GM12874 (cell line): ENCODE measurements at regions not wholly inside any gene's neighbourhood (a gene's known extent, or its start where the extent isn't known, plus 50 kb on each side); places are given as distances from the start of the nearest gene placed in this dataset.

ENCODE experiments used
- TF ChIP-seq, protein P1 (sequence below): IDR thresholded peaks from 2 replicates; pipeline ENCODE4 v1.5.1; 2011; ENCODE audit warnings: low read depth, mild to moderate bottlenecking, control low read depth, low read length, moderate library complexity; ENCODE audit not compliant: insufficient read depth

DNA sequence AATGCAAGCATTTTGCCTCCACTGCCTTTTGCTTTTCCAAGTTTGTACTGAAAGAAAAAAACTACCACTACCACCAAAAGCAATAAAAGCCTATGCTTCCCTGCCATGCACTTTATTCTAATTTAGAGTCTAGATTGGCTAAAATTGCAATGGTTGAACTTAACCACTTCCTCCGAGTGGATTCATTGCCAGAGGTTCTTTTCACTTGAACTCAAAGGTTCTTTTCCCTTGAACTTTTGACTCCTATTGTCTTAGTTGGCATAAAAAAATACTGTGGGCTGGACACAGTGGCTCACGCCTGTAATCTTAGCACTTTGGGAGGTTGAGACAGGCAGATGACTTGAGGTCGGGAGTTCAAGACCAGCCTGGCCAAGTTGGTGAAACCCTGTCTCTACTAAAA lies 319.8 kb upstream of the GOT2 start:
- TF ChIP-seq, protein P1, sequence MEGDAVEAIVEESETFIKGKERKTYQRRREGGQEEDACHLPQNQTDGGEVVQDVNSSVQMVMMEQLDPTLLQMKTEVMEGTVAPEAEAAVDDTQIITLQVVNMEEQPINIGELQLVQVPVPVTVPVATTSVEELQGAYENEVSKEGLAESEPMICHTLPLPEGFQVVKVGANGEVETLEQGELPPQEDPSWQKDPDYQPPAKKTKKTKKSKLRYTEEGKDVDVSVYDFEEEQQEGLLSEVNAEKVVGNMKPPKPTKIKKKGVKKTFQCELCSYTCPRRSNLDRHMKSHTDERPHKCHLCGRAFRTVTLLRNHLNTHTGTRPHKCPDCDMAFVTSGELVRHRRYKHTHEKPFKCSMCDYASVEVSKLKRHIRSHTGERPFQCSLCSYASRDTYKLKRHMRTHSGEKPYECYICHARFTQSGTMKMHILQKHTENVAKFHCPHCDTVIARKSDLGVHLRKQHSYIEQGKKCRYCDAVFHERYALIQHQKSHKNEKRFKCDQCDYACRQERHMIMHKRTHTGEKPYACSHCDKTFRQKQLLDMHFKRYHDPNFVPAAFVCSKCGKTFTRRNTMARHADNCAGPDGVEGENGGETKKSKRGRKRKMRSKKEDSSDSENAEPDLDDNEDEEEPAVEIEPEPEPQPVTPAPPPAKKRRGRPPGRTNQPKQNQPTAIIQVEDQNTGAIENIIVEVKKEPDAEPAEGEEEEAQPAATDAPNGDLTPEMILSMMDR: no peak

DNA sequence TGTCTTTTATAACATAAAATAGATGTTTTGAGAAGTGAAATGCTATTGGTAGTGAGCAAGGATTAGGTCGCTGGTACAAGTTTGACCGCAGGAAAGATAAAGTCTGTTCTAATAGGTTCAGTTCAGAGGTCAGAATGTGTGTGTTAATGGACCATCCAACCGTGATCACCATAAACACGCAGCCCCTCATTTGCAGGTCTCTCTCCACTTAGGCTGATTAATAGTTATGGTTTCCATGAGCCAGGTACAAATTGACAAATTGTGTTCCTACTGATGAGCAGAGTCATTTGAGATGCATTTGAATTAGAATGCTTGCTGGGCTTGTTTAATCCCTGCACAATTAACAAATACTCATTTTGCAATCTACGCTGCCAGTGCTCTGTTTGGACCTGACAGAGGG lies 318.1 kb upstream of the GOT2 start:
- TF ChIP-seq, protein P1: no peak

DNA sequence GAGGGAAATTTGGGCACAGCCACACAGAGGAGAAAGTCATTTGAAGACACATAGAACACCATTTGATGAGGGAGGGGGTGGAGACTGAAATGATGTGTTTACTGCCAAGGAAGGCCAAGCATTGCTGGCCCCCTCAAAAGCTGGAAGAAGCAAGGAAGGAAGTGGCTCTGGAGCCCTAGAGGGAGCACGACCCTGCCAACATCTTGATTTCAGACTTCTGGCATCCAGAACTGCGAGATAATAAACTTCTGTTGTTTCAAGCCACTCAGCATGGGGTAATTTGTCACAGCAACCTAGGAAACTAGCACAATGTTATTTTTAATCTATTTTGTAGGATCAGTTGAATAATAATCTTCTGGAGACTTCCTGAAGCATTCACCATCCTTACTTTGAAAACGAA lies 314.8 kb upstream of the GOT2 start:
- TF ChIP-seq, protein P1: no peak

DNA sequence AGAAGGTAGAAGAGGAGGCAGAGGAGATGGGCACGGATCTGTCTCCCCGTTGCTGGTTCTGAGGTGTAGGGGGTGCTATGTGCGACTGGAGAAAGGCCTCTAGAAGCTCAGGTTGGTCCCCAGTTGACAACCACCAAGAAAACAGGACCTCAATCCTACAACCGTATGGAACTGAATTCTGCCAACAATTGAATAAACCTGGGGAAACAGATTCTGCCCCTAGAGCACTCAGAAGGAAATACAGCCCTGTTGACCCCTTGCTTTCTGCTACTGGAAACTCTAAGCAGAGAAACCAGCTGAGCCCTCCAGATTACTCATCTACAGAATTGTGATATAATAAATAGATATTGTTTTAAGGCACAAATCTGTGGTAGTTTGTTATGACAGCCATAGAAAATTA lies 313.0 kb upstream of the GOT2 start:
- TF ChIP-seq, protein P1: no peak

DNA sequence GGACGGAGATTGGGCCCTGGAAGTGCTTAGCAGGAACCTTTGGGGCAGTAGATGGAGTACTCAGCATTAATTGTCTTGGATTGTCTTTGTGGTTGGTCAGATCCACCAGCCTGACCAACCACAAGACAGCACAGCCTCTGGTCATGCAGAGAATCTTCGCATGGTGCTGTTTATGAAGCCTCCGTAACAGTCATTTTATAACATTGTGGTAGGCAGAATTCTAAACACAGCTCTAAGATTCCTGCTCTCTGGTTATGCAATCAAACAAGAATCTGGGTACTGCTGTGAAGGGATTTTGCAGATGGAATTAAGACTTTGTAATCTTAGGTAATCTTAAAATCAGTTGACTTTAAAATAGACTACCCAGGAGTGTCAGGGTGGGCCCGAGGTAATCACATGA lies 312.2 kb upstream of the GOT2 start:
- TF ChIP-seq, protein P1: no peak

DNA sequence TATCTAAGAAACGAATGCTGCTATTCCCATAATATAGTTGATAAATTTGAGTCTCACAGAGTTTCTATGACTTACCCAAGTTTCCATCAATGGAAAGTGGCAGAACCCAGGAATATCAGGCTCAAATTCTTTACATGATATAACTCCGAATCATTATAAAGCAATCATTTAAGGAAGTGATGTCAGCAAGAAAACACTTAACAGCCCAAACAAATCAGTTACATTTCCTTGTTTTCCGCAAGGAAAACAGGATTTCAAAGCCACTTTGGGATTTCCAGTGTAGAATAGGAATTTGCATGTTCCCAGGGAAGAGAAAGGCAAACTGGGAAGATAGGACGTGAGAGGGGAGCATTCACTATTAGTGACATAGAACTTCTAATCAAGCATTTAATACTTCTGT lies 311.4 kb upstream of the GOT2 start:
- TF ChIP-seq, protein P1: no peak

DNA sequence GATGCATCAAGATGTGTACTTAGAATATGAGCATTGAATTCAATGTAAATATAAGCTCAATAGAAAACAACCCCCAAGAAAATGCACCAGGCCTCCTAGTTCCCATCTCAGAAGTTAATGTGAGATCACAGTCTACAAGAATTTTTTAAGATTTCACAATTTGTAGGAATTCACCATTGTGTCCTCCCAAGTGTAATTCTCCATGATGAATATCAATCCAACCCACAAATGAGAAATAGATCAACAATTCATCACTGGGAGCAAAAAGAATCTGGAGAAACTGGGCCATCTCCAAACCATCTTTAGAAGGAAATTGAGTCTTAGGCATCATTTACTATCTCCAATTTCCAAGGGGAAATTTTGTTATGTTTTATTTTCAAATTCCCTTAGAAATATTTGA lies 310.5 kb upstream of the GOT2 start:
- TF ChIP-seq, protein P1: no peak

DNA sequence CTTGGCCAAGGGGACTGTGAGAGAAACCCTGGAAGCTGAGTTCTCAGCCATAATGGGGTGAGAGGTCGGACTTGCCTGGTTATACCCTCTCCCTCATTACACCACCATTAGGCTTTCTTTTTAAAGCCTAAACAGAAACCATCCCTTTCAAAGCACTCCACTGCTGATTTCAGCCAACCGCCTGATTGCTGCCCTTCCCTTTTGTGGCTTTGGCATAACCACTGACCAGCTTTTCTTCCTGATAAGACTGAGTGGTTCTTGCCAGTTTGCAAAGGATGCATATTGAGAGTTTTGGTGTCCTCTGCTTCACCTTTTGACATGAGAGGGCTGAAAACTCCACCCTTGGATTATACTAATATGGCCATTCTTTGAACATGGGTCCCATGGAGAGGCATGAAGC lies 308.2 kb upstream of the GOT2 start:
- TF ChIP-seq, protein P1: no peak
